HPDE6-E6E7 (cell line): ENCODE measurements at regions not wholly inside any gene's neighbourhood (a gene's known extent, or its start where the extent isn't known, plus 50 kb on each side); places are given as distances from the start of the nearest gene placed in this dataset.
"Not testable (repeated sequence)": the region's sequence is repeated elsewhere in the genome, so short reads cannot be mapped to it uniquely, and the experiment has no call there.

Experiments
- DNase-seq: peaks from one replicate; pipeline ENCODE4 v3.0.0; 2011; ENCODE audit warnings: missing footprints; ENCODE audit errors: extremely low spot score

- no peak for DNase-seq
Measured at GRCh38 chr4:71209161-71209560, 129.7 kb upstream of the SLC4A4 start.

GRCh38 chr4:71210823-71211222 is 128.0 kb upstream of the SLC4A4 start:
- DNase-seq, result no peak

- no peak for DNase-seq
Measured at GRCh38 chr4:71211748-71212147, 127.1 kb upstream of the SLC4A4 start.

- DNase-seq, result no peak
Measured at GRCh38 chr4:71212216-71212615, 126.6 kb upstream of the SLC4A4 start.

- DNase-seq, result no peak
Measured at GRCh38 chr4:71214578-71214977, 124.2 kb upstream of the SLC4A4 start.

- DNase-seq, result no peak
Measured at GRCh38 chr4:71216316-71216959, 122.4 kb upstream of the SLC4A4 start.

GRCh38 chr4:71217688-71218087 is 121.1 kb upstream of the SLC4A4 start:
- no peak for DNase-seq

- DNase-seq, result not testable (repeated sequence)
Measured at GRCh38 chr4:71220848-71221247, 118.0 kb upstream of the SLC4A4 start.

- no peak for DNase-seq
Measured at GRCh38 chr4:71221510-71222466, 117.0 kb upstream of the SLC4A4 start.

- DNase-seq, result no peak
Measured at GRCh38 chr4:71222661-71223060, 116.2 kb upstream of the SLC4A4 start.

GRCh38 chr4:71229477-71230270 is 109.1 kb upstream of the SLC4A4 start:
- DNase-seq, result peak; percentile 38

GRCh38 chr4:71230271-71231128 is 108.3 kb upstream of the SLC4A4 start:
- no peak for DNase-seq

GRCh38 chr4:71231129-71232055 is 107.4 kb upstream of the SLC4A4 start:
- DNase-seq, result no peak

- DNase-seq, result no peak
Measured at GRCh38 chr4:71232056-71232430, 106.8 kb upstream of the SLC4A4 start.

GRCh38 chr4:71232846-71233245 is 106.0 kb upstream of the SLC4A4 start:
- DNase-seq, result no peak

- no peak for DNase-seq
Measured at GRCh38 chr4:71235311-71236201, 103.3 kb upstream of the SLC4A4 start.

- DNase-seq, result no peak
Measured at GRCh38 chr4:71236226-71236625, 102.6 kb upstream of the SLC4A4 start.

- no peak for DNase-seq
Measured at GRCh38 chr4:71237641-71238040, 101.2 kb upstream of the SLC4A4 start.

- no peak for DNase-seq
Measured at GRCh38 chr4:71239365-71239764, 99.5 kb upstream of the SLC4A4 start.
